CD14-positive monocyte (primary cell): ENCODE measurements at regions not wholly inside any gene's neighbourhood (a gene's known extent, or its start where the extent isn't known, plus 50 kb on each side); places are given as distances from the start of the nearest gene placed in this dataset.

ENCODE experiments used
- DNase-seq, 3 donors: peaks; one replicate each; pipeline ENCODE4 v3.0.0-alpha.2; 2011 to 2022
- H2AFZ ChIP-seq: 2 replicates; pipeline ENCODE4 v1.6.0; 2012; ENCODE audit warnings: mild to moderate bottlenecking, low read depth, low read length, inconsistent platforms; ENCODE audit not compliant: insufficient read depth, poor library complexity, severe bottlenecking
- H3K27ac ChIP-seq, 2 donors: 1 replicate in 1 of 2; 2 replicates in 1 of 2; pipeline ENCODE4 v1.5.1; 2012 to 2013; ENCODE audit warnings: low read length in 2 of 2, control low read depth in 1 of 2, inconsistent platforms in 1 of 2, low read depth in 1 of 2, mild to moderate bottlenecking in 1 of 2
- H3K27me3 ChIP-seq, 2 donors: one replicate each; pipeline versions ENCODE4 v1.6.0 to v1.6.1; 2011 to 2013; ENCODE audit warnings: low read length in 2 of 2; ENCODE audit not compliant: control insufficient read depth in 2 of 2, insufficient read depth in 2 of 2
- H3K36me3 ChIP-seq, 2 donors: replicated peaks in 1 of 2; 1 replicate in 1 of 2; 2 replicates in 1 of 2; pipeline versions ENCODE4 v1.5.1 to v1.6.1; 2012 to 2013; ENCODE audit warnings: low read length in 2 of 2, control low read depth in 1 of 2, inconsistent platforms in 1 of 2, mild to moderate bottlenecking in 1 of 2; ENCODE audit not compliant: insufficient read depth in 2 of 2, control insufficient read depth in 1 of 2
- H3K4me1 ChIP-seq, 2 donors: 1 replicate in 1 of 2; 2 replicates in 1 of 2; pipeline versions ENCODE4 v1.5.1 to v1.6.1; 2012 to 2013; ENCODE audit warnings: low read length in 2 of 2, control low read depth in 1 of 2, inconsistent platforms in 1 of 2, mild to moderate bottlenecking in 1 of 2, moderate library complexity in 1 of 2; ENCODE audit not compliant: insufficient read depth in 2 of 2, control insufficient read depth in 1 of 2
- H3K4me2 ChIP-seq: replicated peaks from 2 replicates; pipeline ENCODE3; 2012; ENCODE audit warnings: low read length, moderate library complexity, mild to moderate bottlenecking; ENCODE audit not compliant: poor library complexity, severe bottlenecking; ENCODE audit errors: extremely low read depth
- H3K4me3 ChIP-seq, 3 experiments: fragments of 200-600 bp in 1 of 3; sonication (generic) in 1 of 3; replicated peaks in 1 of 3; 1 replicate in 2 of 3; 2 replicates in 1 of 3; pipeline ENCODE4 v1.5.1; 2011 to 2013; ENCODE audit warnings: low read length in 3 of 3, mild to moderate bottlenecking in 3 of 3, control low read depth in 2 of 3, low read depth in 2 of 3, inconsistent platforms in 1 of 3, moderate library complexity in 1 of 3
- H3K79me2 ChIP-seq: 2 replicates; pipeline ENCODE4 v1.6.0; 2012; ENCODE audit warnings: mild to moderate bottlenecking, control low read depth, inconsistent platforms, low read length, moderate library complexity; ENCODE audit not compliant: insufficient read depth
- H3K9ac ChIP-seq: 2 replicates; pipeline ENCODE4 v1.6.0; 2017; ENCODE audit warnings: low read length, mild to moderate bottlenecking; ENCODE audit not compliant: insufficient read depth, poor library complexity, severe bottlenecking
- H3K9me3 ChIP-seq, 2 donors: replicated peaks in 1 of 2; 1 replicate in 1 of 2; 2 replicates in 1 of 2; pipeline versions ENCODE4 v1.5.1 to v1.6.1; 2012 to 2013; ENCODE audit warnings: low read length in 2 of 2, control low read depth in 1 of 2; ENCODE audit not compliant: control insufficient read depth in 1 of 2, insufficient read depth in 1 of 2
- H4K20me1 ChIP-seq: 2 replicates; pipeline ENCODE4 v1.6.0; 2012; ENCODE audit warnings: mild to moderate bottlenecking, low read length, control low read depth, moderate library complexity; ENCODE audit not compliant: insufficient read depth
- H3K27ac Mint-ChIP-seq, 7 donors: one replicate each; pipeline ENCODE4 v1.8.0; 2020; ENCODE audit warnings: mild to moderate bottlenecking in 7 of 7, mixed read lengths in 7 of 7, moderate library complexity in 6 of 7, inconsistent platforms in 2 of 7
- H3K27me3 Mint-ChIP-seq, 3 donors: one replicate each; pipeline ENCODE4 v1.8.0; 2021 to 2022; ENCODE audit warnings: low read depth in 3 of 3, mild to moderate bottlenecking in 3 of 3, mixed read lengths in 3 of 3, moderate library complexity in 3 of 3, inconsistent platforms in 1 of 3
- H3K36me3 Mint-ChIP-seq, 2 donors: one replicate each; pipeline ENCODE4 v1.8.0; 2020; ENCODE audit warnings: mixed read lengths in 2 of 2, inconsistent platforms in 1 of 2, mild to moderate bottlenecking in 1 of 2
- H3K4me1 Mint-ChIP-seq: one replicate; pipeline ENCODE4 v1.8.0; 2020; ENCODE audit warnings: mild to moderate bottlenecking, mixed read lengths
- H3K4me3 Mint-ChIP-seq, 2 donors: one replicate each; pipeline ENCODE4 v1.8.0; 2020; ENCODE audit warnings: mild to moderate bottlenecking in 2 of 2, mixed read lengths in 2 of 2, moderate library complexity in 1 of 2
- H3K9me3 Mint-ChIP-seq, 7 donors: one replicate each; pipeline ENCODE4 v1.8.0; 2020 to 2022; ENCODE audit warnings: mixed read lengths in 7 of 7, mild to moderate bottlenecking in 6 of 7, moderate library complexity in 6 of 7, inconsistent platforms in 2 of 7
- CTCF ChIP-seq: fragments of 200-600 bp; IDR thresholded peaks from one replicate; pipeline ENCODE4 v1.8.0; 2022; ENCODE audit warnings: antibody characterized with exemption, mild to moderate bottlenecking
- WGBS: methylation state at CpG from one replicate; pipeline ENCODE4 v1.1.5; 2013; ENCODE audit warnings: missing lambda C conversion rate; ENCODE audit not compliant: insufficient coverage; 5-methylcytosine and 5-hydroxymethylcytosine counted together
- intact Hi-C, 2 donors: fragments of 100-400 bp; cut with micrococcal nuclease; formaldehyde crosslinking; loops; one replicate each; pipeline versions ENCODE4 v1.15.0 to v1.15.1; 2023

GRCh38 chr11:80393210-80393609 is 952.4 kb upstream of the TENM4 start:
- no peak overlapping the region for H3K4me2 ChIP-seq
- H3K79me2 ChIP-seq: no peaks in the 10 kb centered on the region
- no peak for DNase-seq
- no peak overlapping the region for H3K27ac ChIP-seq
- intact Hi-C loops: no loop called here
- WGBS: no CpG with 5 or more reads among the region's 3 CpGs
- no peak overlapping the region for H3K4me3 ChIP-seq
- no peaks in the 10 kb centered on the region for H3K36me3 Mint-ChIP-seq
- H3K9ac ChIP-seq: no peak overlapping the region
- peaks cover 0 to 3% (median 0%) of the 10 kb centered on the region in 3 donors for H3K27me3 Mint-ChIP-seq
- H3K9me3 ChIP-seq: no peaks in the 10 kb centered on the region
- no peaks in the 10 kb centered on the region for H3K27me3 ChIP-seq
- H4K20me1 ChIP-seq: no peaks in the 10 kb centered on the region
- H3K4me1 ChIP-seq: no peaks in the 10 kb centered on the region
- H3K9me3 Mint-ChIP-seq: peaks cover 0 to 3% (median 0%) of the 10 kb centered on the region in 7 donors
- H3K27ac Mint-ChIP-seq: no peak overlapping the region
- no peak overlapping the region for H2AFZ ChIP-seq
- H3K4me3 Mint-ChIP-seq: no peak overlapping the region
- TF ChIP-seq CTCF: no peak
- no peaks in the 10 kb centered on the region for H3K36me3 ChIP-seq
- no peaks in the 10 kb centered on the region for H3K4me1 Mint-ChIP-seq

- H3K27me3 Mint-ChIP-seq: no peaks in the 10 kb centered on the region
- H3K79me2 ChIP-seq: no peaks in the 10 kb centered on the region
- no peaks in the 10 kb centered on the region for H3K4me1 ChIP-seq
- H3K27me3 ChIP-seq: no peaks in the 10 kb centered on the region
- H3K27ac Mint-ChIP-seq: no peak overlapping the region
- intact Hi-C loops: no loop called here
- H3K9me3 ChIP-seq: no peaks in the 10 kb centered on the region
- peaks cover 0 to 5% (median 0%) of the 10 kb centered on the region in 7 donors for H3K9me3 Mint-ChIP-seq
- H3K27ac ChIP-seq: no peak overlapping the region
- no peak for TF ChIP-seq CTCF
- DNase-seq: no peak
- H4K20me1 ChIP-seq: no peaks in the 10 kb centered on the region
- no peak overlapping the region for H2AFZ ChIP-seq
- H3K36me3 ChIP-seq: no peaks in the 10 kb centered on the region
- no peak overlapping the region for H3K4me3 ChIP-seq
- WGBS: no CpG with 5 or more reads among the region's 2 CpGs
- no peak overlapping the region for H3K4me2 ChIP-seq
- no peaks in the 10 kb centered on the region for H3K4me1 Mint-ChIP-seq
- no peak overlapping the region for H3K9ac ChIP-seq
- H3K36me3 Mint-ChIP-seq: no peaks in the 10 kb centered on the region
- H3K4me3 Mint-ChIP-seq: no peak overlapping the region
These were observed 949.7 kb upstream of the TENM4 start for GRCh38 chr11:80390505-80390904.
